IPS DF 19.7 (cell line): ENCODE measurements at regions not wholly inside any gene's neighbourhood (a gene's known extent, or its start where the extent isn't known, plus 50 kb on each side); places are given as distances from the start of the nearest gene placed in this dataset.

Source experiments
- DNase-seq: peaks from one replicate; pipeline ENCODE4 v3.0.0-alpha.2; 2013; ENCODE audit warnings: low read depth, low spot score

DNA sequence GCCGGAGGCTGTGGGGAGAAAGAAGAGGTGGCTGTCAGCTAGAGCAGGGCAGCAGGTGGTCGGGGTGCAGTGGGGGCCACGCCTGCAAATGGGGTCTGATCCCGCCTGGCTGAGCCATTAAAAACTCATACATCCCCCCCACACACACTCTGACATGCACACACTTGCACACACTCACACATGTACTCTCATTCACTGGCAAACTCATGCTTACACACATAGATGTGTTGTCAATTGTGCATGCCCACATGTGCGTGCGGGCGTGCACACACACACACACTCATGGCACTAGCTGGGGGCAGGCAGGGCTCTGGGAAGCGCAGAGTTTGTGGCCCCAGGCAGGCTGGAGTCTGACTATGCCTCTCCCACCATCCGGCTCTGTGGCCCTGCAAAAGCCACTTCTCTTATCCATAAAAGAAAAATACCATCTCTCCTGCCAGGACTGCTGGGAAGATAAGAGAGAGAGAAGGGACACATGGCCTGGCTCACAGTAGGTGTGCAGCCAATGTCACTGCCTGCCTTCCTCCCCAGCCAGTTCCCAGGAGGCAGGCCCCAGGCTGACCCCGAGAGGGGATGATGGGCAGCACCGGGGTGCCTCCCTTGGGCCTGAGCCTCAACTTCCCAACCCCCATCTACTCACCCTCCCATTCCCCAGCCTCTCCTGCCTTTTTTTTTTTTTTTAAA is 163.5 kb upstream of the LINGO1 start:
- no peak for DNase-seq

DNA sequence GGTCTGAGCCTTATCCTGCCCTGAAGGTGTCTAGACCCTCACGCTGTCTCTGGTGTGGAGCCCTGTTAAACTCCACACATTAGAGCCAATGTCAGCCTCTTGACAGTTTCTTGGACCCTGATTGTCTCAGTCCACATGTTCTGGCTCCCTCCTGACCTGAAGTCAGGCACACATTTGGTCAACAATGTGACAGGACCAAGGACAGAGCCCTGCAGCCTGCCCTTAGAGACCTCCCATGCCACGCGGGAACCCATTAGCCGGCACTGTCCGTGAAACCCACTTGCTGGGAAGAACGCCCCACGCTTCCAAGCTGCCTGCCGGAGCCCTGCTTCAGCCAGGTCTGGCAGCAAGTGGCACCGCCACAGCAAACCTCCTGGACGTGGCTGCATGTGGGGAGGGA is 162.7 kb upstream of the LINGO1 start:
- DNase-seq, result no peak

DNA sequence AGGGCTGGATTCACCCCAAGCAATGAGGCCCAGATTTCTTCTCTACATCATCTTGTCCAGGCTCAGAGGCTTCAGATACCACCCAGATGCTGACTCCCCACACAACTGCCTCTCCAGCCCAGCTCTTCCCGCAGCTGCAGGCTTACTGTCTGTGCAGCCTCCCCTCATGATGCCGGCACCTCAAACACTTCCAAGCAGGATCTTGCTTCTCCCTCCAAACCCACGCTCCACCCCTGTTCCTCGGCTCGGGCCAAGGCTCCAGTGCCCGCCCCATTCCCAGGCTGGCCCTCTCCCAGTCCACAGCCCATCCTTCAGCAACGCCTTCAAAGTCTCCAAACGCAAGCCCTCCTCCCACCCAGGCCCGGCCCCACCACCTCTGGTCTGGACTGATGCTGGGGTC is 159.2 kb upstream of the LINGO1 start:
- DNase-seq, result no peak

DNA sequence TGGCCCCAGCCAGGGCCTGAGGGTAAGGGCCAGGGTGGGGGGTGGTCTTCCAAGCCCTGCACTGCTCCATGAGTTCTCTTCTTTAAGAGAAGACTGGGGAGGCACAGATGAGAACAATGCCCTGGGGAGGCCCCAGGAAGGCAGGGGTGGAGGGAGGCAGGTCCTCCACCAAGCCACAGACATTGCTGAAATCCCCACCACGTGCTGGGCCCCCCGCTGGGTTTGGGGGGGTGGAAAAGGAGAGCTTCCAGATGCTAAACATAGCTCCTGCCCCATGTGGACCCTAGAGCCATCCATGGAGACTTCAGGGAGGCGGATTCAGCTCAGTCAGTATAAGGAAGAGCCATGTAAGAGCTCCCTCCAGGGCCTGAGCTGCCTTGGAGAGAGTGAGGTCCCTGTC is 157.8 kb upstream of the LINGO1 start:
- no peak for DNase-seq

DNA sequence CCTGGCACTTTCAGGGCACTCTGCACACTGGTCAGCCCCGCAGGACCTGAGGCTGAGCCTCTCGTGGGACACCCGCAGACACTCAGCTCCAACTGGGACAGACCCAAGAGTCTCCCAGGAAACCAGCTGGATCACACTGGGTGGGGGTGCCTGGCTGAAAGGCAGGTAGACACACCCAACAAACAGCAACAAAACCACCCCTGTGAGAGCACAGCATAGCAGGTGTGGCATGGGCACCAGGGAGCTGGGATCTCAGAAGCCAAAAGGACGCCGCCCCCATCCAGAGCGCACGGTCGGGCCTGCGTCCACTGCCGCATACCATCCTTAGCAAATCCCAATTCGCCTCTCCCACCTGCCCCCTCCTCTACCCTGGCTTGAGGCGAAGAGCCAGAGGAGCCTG is 154.2 kb upstream of the LINGO1 start:
- DNase-seq, result no peak

DNA sequence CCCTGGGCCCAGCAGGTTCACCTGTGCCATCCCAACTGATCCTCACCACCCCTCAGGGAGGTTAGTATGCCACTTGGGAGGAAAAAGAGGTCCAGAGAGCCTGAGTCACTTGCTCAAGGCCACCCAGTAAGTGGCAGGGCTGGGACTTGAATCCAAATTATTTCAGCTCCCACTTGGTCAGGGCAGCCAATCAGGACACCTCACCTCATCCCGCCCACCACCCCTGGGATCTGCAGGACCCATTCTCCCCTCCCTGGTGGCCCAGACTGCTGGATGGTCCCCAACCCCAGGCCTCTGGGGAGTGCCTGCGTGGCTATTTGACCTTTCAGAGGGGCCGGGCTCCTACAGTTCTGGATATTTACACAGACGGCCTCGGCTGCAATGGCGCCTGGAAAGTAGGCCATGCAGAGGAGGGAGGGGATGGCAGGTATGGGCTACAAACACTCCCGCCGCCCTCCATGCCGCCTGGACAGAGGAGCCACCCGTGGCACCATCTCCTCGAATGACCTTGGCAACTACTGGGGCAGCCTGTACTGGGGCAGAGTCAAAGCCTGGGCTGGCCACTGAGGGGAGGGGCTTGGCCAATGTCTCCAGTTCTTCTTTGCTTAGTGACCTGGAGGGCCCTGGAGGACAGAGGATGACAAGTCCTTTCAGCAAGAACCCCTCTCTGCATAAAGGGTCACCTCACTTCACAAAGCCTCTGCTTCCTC is 153.6 kb upstream of the LINGO1 start:
- DNase-seq, result no peak

DNA sequence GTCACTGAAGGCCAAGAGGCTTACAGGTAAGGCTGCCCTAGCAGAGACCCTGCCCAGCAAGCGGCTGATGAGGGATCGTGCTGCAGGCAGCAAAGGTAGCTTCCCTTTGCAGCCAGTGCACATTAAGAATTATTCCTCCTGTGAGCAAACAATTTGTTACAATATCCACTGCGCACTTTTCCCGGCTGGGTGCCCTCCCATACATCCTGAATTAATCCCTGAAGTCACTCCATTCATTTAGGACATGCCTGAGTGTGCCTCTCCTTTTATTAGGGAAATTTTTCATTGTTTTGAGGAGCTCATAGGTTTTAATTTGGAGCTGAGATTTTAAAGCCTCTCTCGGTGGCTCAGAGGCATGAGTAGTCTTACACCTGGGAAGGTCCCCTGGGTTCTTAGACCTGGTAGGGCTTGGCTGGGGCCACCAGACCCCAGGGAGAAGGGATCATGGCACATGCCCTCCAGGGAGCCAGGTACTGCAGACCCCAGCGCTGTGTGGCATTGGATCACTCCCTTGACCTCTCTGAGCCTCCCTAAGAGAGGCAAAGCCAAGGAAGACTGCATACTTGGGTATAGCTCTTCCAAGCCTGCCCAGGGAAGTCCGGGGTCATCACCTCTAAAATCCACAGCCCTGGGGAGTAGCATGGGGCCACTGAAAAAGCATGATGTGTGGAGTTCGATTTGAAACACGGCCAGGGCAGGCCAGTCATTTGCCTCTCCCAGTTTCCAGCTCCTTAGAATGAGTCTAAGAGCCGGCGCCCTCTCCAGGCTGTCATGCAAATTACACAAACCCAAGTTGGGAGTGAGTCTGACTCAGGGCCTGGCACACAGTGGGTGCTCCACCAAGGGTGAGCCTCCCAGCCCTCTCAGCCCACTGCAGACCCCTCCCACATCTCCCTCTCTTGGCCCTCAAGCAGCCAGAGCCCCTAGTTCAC is 151.9 kb upstream of the LINGO1 start:
- no peak for DNase-seq

DNA sequence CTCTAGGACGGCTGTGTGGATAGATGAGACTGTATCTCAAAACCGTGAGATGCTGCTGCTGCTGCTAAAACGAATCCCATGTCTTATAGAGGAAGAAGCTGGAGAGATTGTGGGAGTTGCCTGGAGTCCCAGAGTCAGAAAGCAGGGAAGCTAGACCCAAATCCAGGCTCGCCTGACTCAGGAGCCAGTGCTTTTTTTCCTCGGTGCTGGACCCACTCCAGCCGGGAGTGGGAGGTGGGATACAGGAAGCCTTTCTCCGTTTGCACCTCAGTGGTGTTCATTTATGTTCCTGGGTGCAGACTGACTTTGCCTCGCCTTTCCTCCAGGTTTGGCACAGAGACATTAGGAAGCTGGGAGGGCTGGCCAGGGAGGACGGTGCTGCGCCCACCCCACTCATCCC is 150.9 kb upstream of the LINGO1 start:
- DNase-seq, result no peak

DNA sequence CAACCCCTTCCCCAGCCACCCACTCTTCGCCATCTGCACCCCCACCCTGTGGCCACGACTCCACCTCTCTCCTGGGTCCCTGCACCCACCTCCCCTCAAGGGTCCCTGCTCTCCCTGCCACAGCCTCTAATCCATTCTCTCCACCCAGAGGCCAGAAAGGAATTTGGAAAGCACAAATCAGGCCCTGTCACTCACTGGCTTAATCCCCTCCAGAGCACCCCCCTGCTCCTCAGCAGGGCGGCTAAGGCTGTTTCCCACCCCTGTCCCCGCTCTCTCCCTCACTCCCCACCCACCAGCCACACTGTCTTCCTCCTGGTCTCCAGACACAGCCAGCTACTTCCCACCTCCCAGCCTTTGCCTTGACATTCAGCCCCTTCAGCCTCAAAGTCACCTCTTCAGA is 150.0 kb upstream of the LINGO1 start:
- DNase-seq, result no peak

DNA sequence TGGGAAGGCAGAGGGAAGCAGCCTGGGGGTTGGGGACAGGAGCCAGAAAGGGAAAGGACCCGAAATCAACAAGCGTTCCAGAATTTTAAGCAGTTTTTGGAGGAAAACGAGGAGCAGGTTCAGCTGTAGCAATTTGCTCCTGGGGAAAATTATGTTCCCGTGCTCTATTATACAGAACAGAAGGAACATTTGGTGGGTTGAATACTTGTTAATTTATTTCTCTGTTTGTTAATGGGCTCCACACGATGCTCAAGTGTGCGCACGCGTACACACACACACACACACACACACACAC is 149.2 kb upstream of the LINGO1 start:
- DNase-seq, result no peak

DNA sequence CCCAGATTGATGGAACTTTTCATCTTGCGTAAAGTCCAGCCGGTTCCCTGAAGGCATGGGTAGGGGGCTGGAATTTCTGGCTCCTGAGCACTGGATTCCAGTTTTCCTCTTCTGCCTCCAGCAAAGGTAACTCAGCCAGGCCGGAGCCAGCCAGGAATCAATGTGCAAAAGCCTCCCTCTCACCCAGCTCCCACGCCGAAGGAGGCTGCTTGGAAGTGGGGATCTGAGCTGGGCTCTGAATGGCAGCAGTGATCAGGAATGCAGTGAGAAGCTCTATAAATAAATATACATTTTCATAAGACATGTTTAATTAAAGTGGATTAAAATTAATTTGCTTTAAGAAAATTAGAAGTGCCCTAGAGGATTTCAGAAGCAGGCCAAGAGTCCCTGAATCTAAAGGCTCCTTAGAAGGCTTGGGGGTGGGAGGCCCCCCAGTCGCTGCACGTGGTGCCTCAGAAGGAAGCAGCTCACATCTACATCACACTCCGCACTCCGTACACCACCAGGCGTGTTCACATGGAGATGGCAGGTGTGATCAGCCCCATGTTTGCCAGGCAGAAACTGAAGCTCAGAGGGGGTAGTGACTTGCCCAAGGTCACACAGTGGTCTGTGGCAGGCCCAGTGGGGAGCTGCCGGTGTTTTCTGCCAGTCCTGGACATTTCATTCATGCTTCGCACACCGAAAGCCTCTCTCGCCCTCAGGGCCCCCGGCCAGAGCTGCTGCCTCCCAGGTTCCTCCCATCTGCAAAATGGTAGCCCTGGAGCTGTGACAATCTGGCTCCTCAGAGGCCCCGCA is 148.6 kb upstream of the LINGO1 start:
- no peak for DNase-seq

DNA sequence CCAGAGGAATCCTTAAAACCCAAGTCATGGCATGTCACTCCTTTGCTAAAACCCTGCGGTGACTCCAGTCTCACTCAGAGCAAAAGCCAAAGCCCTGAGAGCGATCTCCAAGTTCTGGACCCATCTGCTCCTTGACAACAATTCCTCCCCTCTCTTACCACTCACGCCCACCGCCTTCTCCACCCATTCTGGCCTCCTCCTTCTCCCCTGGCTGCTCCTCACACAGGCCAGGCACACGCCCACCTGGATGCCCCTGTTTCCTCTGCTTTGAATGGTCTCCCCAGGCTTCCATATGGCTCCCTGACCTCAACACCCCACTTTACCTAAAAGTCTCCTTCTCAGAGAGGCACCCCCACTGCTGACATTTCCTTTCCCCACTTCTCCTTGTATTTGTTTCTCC is 146.1 kb upstream of the LINGO1 start:
- DNase-seq, result no peak

DNA sequence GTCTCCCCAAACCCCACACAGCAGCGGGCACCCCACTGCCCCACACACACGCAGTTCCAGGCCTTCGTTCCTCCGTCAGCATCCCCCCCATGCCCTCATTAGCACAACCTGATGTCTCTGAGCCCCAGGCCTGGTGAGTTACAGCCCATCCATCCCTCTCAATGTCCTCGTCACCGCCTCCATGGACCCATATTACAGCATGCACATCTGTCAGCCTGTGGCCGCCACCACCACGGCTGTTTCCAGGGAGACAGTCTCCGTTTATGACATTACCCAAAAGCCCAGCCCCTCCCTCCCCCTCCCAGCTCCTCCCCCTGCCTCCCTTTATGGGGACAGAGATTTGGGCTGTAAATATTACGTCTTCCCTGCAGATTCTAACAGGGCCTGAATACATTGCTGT is 143.1 kb upstream of the LINGO1 start:
- DNase-seq, result no peak

DNA sequence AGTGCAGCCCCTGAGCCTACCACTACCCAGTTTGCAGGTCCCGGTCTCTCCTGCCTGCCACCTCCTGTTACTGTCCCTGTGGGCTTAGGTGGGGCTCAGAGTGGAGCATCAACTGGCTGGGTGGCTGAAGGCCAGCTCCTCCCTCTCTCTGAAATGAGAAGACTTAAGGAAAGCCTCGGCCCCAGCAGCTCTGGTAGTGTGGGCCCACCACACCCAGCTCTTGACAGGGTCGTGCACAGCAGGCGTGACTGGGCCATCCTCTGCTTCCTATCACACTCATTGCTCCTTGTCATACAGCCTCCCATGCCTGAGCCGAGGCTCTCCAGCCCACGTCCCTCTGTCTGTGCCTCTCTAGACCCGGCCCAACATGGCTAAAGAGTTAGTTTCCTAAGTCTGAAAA is 142.7 kb upstream of the LINGO1 start:
- DNase-seq, result no peak

DNA sequence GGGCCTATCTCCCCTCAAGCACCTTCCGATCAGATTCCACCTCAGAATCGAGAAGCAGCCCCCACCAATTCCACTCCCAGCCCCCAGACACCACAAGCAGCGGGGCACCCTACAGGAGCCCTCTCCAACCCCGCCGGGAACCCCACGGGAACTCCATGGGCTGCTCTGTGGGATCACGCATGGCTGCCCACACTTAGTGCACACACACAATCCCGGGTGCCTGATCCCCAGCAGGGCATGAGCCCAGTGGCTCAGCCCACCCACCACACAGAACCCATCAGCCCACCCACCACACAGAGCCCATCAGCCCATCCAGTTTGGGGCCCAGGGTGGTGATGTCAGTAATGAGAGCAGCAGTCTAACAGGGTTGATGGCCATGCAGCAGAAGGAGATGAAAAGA is 141.6 kb upstream of the LINGO1 start:
- DNase-seq, result no peak

DNA sequence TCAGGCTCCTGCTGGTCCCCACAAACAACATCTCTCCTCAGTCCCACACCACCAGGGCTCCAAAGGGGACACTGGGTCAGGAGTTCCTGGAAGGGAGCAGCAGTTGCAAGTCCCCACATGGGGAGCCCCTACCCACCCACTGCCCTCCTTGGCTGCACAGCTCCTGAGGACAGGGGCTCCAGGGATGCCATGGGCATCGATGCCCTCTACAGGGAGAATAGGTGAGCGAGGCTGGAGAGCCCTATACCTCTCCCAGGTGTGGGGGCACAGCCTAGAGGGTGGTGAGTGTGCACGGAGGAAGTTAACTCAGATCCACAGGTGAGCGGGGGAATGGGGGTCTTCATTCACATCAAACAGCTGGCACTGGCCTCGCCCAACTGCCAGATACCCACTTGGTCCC is 141.2 kb upstream of the LINGO1 start:
- no peak for DNase-seq

DNA sequence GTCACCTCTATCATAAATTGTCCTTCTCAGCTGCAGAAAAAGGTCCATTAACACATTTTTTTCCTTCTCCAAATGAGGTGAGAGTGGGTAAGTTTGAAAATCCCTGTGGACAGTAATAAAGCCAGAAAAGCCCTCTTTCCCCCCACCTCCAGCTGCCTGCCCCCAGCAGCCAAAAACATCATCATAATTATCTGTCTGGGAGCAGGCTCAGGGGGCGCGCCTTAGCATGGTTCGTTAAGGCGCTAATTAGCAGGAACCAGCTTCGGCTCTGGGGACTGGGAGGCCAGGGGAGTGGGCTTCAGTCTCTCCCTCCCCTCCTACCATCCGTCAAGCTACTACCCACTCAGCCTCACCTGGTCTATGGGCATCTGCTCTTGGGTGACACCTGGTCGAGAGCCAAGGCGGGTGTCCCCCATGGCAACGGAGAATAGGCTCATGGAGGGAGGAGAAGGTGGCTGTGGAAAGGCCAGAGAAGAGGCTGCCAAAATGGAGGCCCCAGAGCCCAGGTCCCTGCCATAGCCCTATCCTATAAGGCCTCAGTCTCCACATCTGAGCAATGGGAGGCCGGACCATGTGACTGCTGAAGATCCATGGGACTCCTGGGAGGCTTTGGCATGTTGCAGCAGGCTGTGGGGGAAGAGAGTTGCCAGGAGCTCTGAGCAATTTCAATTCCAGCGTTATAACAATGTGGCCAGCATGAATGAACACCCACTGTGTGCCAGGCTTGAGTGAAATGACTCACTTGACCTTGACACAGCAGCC is 140.1 kb upstream of the LINGO1 start:
- no peak for DNase-seq

DNA sequence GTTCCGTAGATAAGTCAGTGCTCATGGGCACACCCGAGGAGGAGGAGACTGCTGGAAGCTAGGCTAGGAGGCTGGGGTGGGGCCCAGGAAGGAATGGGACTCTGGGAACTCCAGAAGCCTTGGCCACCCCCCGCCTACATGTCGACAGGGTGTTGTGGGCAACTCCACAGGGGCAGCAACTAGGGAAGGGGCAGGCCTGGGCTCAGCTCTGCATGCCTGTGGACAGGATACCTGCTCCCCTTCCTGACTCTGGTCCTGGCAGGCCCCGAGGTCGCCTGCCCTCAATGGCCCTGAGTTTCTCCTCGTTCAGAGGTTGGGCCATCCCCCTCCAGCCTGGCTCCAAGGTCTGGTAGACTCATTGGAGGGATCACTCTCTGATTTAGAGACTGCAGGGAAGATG is 138.9 kb upstream of the LINGO1 start:
- no peak for DNase-seq

DNA sequence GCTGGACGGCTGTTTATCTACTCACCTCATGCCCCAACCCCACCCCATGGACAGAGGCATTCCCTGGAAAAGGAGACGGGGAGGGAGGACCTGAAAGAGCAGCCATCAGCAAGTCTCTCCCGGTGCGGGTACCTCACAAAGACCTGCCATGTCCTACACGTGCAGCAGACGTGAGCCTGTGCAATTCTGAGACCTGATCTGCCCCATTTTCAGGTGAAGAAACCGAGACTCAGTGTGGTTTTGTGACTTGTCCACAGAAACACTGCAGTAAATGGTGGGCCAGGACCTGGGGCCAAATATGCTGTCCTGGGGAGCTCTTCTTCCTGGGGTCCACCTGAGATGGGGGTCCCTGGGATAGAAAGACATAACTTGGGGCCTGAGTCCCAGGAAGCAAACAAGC is 137.0 kb upstream of the LINGO1 start:
- DNase-seq, result no peak

DNA sequence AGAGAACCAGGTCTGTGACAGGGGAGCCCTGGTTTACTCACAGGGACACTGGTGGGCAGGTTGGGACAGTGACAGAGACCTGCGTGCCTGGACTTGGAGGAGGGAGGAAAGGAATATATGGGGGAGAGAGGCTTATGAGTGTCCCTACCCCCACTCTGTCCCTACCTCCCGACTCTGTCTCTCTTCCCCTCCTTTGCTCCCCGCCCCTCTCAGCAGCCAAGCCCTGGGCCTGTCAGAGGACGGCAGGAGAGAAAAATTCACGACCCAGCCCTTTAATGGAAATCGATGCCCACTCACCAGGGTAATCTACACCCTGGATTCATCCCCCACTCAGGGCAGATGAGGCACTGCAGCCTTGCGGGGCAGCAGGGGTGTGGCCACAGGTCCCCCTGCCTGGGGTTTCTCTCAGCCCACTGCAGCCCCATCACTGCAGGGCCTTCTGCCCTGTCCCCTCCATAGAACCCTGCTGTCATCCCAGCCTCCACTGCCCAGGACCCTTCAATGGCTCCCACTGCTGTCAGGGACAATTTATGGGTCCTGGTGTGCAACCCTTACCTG is 135.9 kb upstream of the LINGO1 start:
- no peak for DNase-seq

DNA sequence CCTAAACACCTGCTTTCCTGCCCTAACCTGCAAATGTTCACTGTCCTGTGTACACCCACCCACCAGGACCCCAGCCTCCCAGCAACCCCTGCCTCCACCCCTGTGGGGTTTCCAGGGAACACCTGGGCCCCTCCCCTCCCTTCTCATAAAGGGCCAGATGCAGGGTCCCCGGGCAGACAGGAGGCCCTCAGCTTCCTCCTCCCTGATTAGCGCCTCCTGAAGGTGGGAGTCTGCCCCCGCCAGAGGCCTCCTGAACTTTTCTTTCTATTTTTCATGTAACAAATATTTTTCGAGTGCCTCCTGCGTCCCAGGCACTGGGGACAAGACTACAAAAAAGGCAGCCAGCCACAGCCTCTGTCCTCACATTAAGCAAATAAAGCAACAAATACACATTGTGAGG is 135.4 kb upstream of the LINGO1 start:
- no peak for DNase-seq
